Mesendoderm (in vitro differentiated cells): ENCODE measurements at regions not wholly inside any gene's neighbourhood (a gene's known extent, or its start where the extent isn't known, plus 50 kb on each side); places are given as distances from the start of the nearest gene placed in this dataset.
A peak's percentile ranks its signal among the peaks of the same experiment; 100 is the strongest.

ENCODE experiments used
- DNase-seq: peaks from one replicate; pipeline ENCODE4 v3.0.0; 2013
- H2AK5ac ChIP-seq: 2 replicates; pipeline ENCODE4 v1.6.1; 2013; ENCODE audit warnings: low read length, inconsistent platforms
- H2BK120ac ChIP-seq: 2 replicates; pipeline ENCODE4 v1.6.1; 2013; ENCODE audit warnings: low read depth, mild to moderate bottlenecking, low read length, moderate library complexity, mixed read lengths
- H2BK15ac ChIP-seq: replicated peaks from 2 replicates; pipeline ENCODE4 v1.6.1; 2013; ENCODE audit warnings: low read depth, mild to moderate bottlenecking, moderate library complexity
- H2BK5ac ChIP-seq: 2 replicates; pipeline ENCODE4 v1.6.1; 2013; ENCODE audit warnings: low read length, inconsistent platforms
- H3K18ac ChIP-seq: 2 replicates; pipeline ENCODE4 v1.6.1; 2013; ENCODE audit warnings: mild to moderate bottlenecking, low read length, mixed read lengths
- H3K23ac ChIP-seq: one replicate; pipeline ENCODE4 v1.6.1; 2013; ENCODE audit warnings: low read length
- H3K27ac ChIP-seq: 2 replicates; pipeline ENCODE4 v1.5.1; 2013; ENCODE audit warnings: low read depth, mild to moderate bottlenecking, inconsistent platforms, low read length, moderate library complexity
- H3K27me3 ChIP-seq: 2 replicates; pipeline ENCODE4 v1.6.1; 2013; ENCODE audit warnings: low read length, control low read depth, mild to moderate bottlenecking, inconsistent platforms; ENCODE audit not compliant: insufficient read depth, poor library complexity
- H3K36me3 ChIP-seq: 2 replicates; pipeline ENCODE4 v1.6.1; 2013; ENCODE audit warnings: low read length, inconsistent platforms; ENCODE audit not compliant: control insufficient read depth, insufficient read depth
- H3K4ac ChIP-seq: one replicate; pipeline ENCODE4 v1.6.1; 2013; ENCODE audit warnings: low read depth, mild to moderate bottlenecking, low read length, moderate library complexity
- H3K4me1 ChIP-seq: 2 replicates; pipeline ENCODE4 v1.6.1; 2013; ENCODE audit warnings: low read depth, low read length, inconsistent platforms; ENCODE audit not compliant: control insufficient read depth
- H3K4me2 ChIP-seq: 2 replicates; pipeline ENCODE4 v1.6.1; 2013; ENCODE audit warnings: low read length
- H3K4me3 ChIP-seq: 2 replicates; pipeline ENCODE4 v1.5.1; 2013; ENCODE audit warnings: mild to moderate bottlenecking, low read length
- H3K56ac ChIP-seq: one replicate; pipeline ENCODE4 v1.6.1; 2013; ENCODE audit warnings: low read length
- H3K79me1 ChIP-seq: 2 replicates; pipeline ENCODE4 v1.6.1; 2013; ENCODE audit warnings: low read length, inconsistent platforms
- H3K79me2 ChIP-seq: 2 replicates; pipeline ENCODE4 v1.6.1; 2013; ENCODE audit warnings: mild to moderate bottlenecking, low read length; ENCODE audit not compliant: control insufficient read depth, insufficient read depth
- H3K9ac ChIP-seq: 2 replicates; pipeline ENCODE4 v1.6.1; 2013; ENCODE audit warnings: low read length, inconsistent platforms
- H4K5ac ChIP-seq: one replicate; pipeline ENCODE4 v1.6.1; 2013; ENCODE audit warnings: low read length
- H4K8ac ChIP-seq: one replicate; pipeline ENCODE4 v1.6.1; 2013; ENCODE audit warnings: low read depth, mild to moderate bottlenecking, control low read depth, low read length, moderate library complexity
- WGBS: extraction: QIAGEN DNeasy Blood & Tissue Kit; methylation state at CpG from one replicate; pipeline ENCODE4 v1.1.7; 2013; ENCODE audit warnings: low lambda C conversion rate, missing lambda C conversion rate; ENCODE audit not compliant: insufficient coverage; ENCODE audit errors: extremely low coverage; 5-methylcytosine and 5-hydroxymethylcytosine counted together

DNA sequence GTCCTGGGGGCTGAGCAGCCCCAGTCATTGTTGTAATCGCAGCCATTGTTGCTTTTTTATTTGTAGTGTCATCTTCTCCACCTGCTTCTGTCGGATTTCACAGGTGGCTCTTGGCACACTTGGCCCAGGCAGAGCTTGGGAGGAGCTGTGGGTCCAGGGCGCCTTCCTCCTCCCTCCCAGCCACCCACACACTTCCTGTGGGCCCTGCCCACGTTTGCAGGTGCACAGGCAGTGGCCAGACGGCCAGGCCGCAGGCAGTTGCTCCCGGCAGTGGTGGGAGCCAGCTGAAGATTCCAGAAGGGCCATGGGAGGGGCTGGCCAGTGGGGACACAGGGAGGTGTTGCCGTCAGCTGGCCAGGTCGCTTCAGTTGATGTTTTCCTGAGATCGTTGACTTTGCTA is 1191.9 kb downstream of the BRD1 start:
- Histone ChIP-seq H4K5ac (no peak overlapping the region), H2BK15ac (no peak overlapping the region), H3K4me2 (no peak overlapping the region), H3K79me1 (no peaks in the 10 kb centered on the region), H3K18ac (no peak overlapping the region), H3K23ac (no peak overlapping the region), H2BK120ac (no peak overlapping the region), H3K36me3 (no peaks in the 10 kb centered on the region), H3K79me2 (no peaks in the 10 kb centered on the region), H4K8ac (no peak overlapping the region), H3K56ac (no peak overlapping the region), H3K4me3 (no peak overlapping the region), H3K4ac (no peak overlapping the region), H2AK5ac (no peak overlapping the region), H3K9ac (no peak overlapping the region), H3K27ac (no peak overlapping the region), H2BK5ac (no peak overlapping the region), H3K4me1 (no peaks in the 10 kb centered on the region), H3K27me3 (no peaks in the 10 kb centered on the region)
- no CpG with 5 or more reads among the region's 10 CpGs for WGBS
- no peak for DNase-seq

DNA sequence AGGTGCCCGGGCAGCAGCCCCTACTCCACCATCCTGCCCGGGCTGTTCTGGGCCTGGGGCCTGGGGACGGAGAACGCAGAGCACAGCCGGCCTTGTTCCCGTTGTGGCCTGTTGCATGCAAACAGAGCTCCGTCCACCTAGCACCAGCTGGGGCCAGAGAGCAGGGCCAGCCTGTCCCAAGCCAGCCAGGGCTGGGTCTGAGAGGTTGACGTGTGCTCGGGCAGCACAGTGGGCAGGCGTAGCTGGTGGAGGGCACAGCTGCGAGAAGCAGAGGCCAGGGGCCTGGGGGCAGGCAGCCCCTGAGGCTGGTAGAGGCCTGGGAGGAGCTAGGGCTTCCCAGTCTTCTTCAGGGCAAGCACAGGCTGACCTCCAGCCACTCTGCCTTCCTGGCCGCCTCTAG is 1192.6 kb downstream of the BRD1 start:
- no peak for DNase-seq
- no peak overlapping the region for H4K5ac ChIP-seq
- no peak overlapping the region for H3K23ac ChIP-seq
- no peak overlapping the region for H3K56ac ChIP-seq
- no peak overlapping the region for H3K4me3 ChIP-seq
- no peak overlapping the region for H2BK5ac ChIP-seq
- no peak overlapping the region for H3K4ac ChIP-seq
- no peaks in the 10 kb centered on the region for H3K27me3 ChIP-seq
- H3K79me2 ChIP-seq: no peaks in the 10 kb centered on the region
- H2BK120ac ChIP-seq: no peak overlapping the region
- H3K36me3 ChIP-seq: no peaks in the 10 kb centered on the region
- no peak overlapping the region for H3K9ac ChIP-seq
- H3K4me1 ChIP-seq: no peaks in the 10 kb centered on the region
- H3K79me1 ChIP-seq: no peaks in the 10 kb centered on the region
- WGBS: no CpG with 5 or more reads among the region's 12 CpGs
- H4K8ac ChIP-seq: no peak overlapping the region
- no peak overlapping the region for H3K18ac ChIP-seq
- no peak overlapping the region for H2AK5ac ChIP-seq
- no peak overlapping the region for H3K4me2 ChIP-seq
- H3K27ac ChIP-seq: no peak overlapping the region
- H2BK15ac ChIP-seq: no peak overlapping the region

DNA sequence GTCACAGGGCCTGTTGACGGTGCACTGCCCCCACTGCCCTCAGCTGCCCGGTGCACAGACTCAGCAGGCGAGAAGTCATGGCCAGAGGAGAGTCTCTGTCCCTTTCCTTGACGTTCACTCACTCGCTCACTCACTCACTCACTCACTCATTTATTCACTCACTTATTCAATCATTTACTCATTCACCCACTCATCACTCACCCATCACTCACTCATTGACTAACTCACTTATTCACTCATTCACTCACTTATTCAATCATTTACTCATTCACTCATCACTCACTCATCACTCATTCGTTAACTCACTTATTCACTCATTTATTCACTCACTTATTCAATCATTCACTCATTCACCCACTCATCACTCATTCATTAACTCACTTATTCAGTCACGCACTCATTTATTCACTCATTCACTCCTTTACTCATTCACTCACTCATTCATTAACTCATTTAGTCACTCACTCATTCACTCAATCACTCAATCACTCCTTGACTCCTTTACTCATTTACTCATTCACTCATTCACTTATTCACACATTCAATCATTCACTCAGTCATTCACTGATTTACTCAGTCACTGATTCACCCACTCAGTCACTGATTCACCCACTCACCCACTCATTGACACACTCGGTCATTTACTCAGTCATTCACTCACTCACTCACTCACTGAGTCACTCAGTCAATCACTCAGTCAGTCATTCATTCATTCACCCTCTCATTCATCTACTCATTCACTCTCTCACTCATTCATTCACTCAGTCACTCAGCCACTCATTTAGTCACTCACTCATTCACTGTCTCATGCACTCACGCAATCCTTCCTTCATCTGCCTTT is 1193.5 kb downstream of the BRD1 start:
- Histone ChIP-seq H2BK120ac (no peak overlapping the region), H3K56ac (no peak overlapping the region), H3K18ac (no peak overlapping the region), H3K27ac (no peak overlapping the region), H4K8ac (no peak overlapping the region), H4K5ac (no peak overlapping the region), H3K4me3 (no peak overlapping the region), H3K9ac (no peak overlapping the region), H3K4ac (no peak overlapping the region), H2AK5ac (no peak overlapping the region), H3K4me1 (no peaks in the 10 kb centered on the region), H3K36me3 (no peaks in the 10 kb centered on the region), H3K27me3 (no peaks in the 10 kb centered on the region), H3K79me1 (no peaks in the 10 kb centered on the region), H3K4me2 (no peak overlapping the region), H3K23ac (no peak overlapping the region), H2BK5ac (no peak overlapping the region), H2BK15ac (no peak overlapping the region), H3K79me2 (no peaks in the 10 kb centered on the region)
- no peak for DNase-seq
- WGBS: 100% methylated on average over 2 of the region's 9 CpGs

DNA sequence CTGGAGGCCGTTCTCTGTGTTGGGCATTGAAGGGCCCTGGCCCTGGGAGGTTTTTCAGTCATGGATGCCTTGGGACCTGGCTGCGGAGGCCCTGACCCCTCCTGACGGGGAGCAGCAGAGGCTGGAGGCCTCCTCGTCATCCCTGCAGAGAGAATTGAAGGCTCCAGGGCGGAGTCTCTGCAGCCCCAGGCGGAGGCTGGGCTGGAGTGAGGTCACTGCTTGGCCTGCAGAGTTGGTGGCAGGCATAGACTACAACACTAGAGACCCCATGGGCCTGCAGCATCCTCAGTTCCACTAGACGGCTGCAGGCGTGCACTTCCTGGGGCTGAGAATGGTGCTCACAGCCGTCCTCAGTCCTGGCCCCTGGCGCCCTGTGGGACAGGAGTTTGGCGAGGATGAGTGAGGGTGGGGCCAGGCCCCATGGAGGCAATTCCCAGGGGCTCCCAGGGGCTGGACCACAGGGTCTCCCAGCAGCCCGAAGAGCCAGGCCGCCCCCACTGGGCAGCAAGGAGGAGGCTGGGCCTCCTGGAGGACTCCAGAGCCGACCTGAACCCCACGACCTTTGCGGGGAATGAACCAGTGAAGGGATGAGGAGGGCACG is 1194.9 kb downstream of the BRD1 start:
- Histone ChIP-seq H2AK5ac (no peak overlapping the region), H3K56ac (no peak overlapping the region), H4K5ac (no peak overlapping the region), H4K8ac (no peak overlapping the region), H3K4me1 (no peaks in the 10 kb centered on the region), H3K36me3 (no peaks in the 10 kb centered on the region), H3K79me1 (no peaks in the 10 kb centered on the region), H3K9ac (no peak overlapping the region), H3K4ac (no peak overlapping the region), H3K4me3 (no peak overlapping the region), H2BK5ac (no peak overlapping the region), H3K27me3 (no peaks in the 10 kb centered on the region), H3K23ac (no peak overlapping the region), H3K4me2 (no peak overlapping the region), H3K27ac (no peak overlapping the region), H2BK15ac (no peak overlapping the region), H3K79me2 (no peaks in the 10 kb centered on the region), H2BK120ac (no peak overlapping the region), H3K18ac (no peak overlapping the region)
- DNase-seq: peak; percentile 25
- WGBS: no CpG with 5 or more reads among the region's 17 CpGs

DNA sequence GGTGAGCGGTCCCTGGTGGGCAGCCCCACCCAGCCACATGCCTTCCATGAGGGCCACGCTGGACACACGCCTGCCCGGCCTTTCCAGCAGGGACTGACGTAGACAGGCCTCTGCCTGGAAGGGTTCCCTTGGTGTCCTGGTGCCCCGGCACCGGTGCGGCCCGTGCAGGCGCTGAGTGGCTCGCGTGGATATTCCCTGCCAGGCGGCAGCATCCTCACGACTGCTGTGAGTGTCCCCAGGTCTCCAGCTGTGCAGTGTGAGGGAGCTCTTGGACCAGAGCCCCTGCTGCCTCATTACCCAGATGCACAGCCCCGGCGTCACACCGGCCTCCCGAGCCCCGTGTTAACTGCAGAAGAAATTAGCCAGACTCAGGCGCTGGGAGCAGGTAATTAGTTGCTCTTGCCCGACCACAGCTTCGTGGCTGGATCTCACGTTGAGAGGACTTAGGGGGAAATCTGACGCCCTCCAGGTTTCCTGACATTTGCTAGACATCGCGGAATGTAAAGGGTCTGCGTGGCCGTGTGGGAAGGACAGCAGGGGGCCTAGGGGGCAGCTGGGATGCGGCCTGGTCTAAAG is 1196.3 kb downstream of the BRD1 start:
- Histone ChIP-seq H3K4me2 (no peak overlapping the region), H3K36me3 (no peaks in the 10 kb centered on the region), H3K4me1 (no peaks in the 10 kb centered on the region), H3K27ac (no peak overlapping the region), H2BK5ac (no peak overlapping the region), H2AK5ac (no peak overlapping the region), H3K79me1 (peaks cover 3% of the 10 kb centered on the region), H2BK120ac (no peak overlapping the region), H3K4ac (no peak overlapping the region), H3K9ac (no peak overlapping the region), H3K56ac (peak overlapping the region; percentile 7), H3K27me3 (no peaks in the 10 kb centered on the region), H3K23ac (no peak overlapping the region), H4K8ac (no peak overlapping the region), H3K18ac (no peak overlapping the region), H3K79me2 (no peaks in the 10 kb centered on the region), H4K5ac (no peak overlapping the region), H2BK15ac (no peak overlapping the region), H3K4me3 (no peak overlapping the region)
- no CpG with 5 or more reads among the region's 29 CpGs for WGBS
- peak; percentile 43 for DNase-seq
